ENCODE measurements at regions not wholly inside any gene's neighbourhood (a gene's known extent, or its start where the extent isn't known, plus 50 kb on each side); places are given as distances from the start of the nearest gene placed in this dataset.
"Not testable (repeated sequence)": the region's sequence is repeated elsewhere in the genome, so short reads cannot be mapped to it uniquely, and the experiment has no call there.

- Histone ChIP-seq H3K4me1 (no peaks in the 10 kb centered on the region), H3K27ac (no peak overlapping the region), H3K4me3 (no peak overlapping the region), H3K27me3 (no peaks in the 10 kb centered on the region), H3K36me3 (no peaks in the 10 kb centered on the region), H3K9me3 (no peaks in the 10 kb centered on the region)
- no peak for DNase-seq (ENCODE audit: extremely low spot score in 2 of 2)
- intact Hi-C loops (cut with DNase I), result no loop called here
- no peak for TF ChIP-seq POLR2A (IDR thresholded peaks at IDR 0.05)
- TF ChIP-seq POLR2AphosphoS5 (IDR thresholded peaks at IDR 0.05; ENCODE audit: insufficient read depth in 1 of 2, low read depth in 1 of 2), result no peak
- TF ChIP-seq CTCF (IDR thresholded peaks at IDR 0.05), result no peak
Observed at GRCh38 chr6:9690388-9690787, 724.5 kb downstream of the TFAP2A start.

GRCh38 chr6:9680727-9681126 is 734.1 kb downstream of the TFAP2A start:
- H3K4me3 ChIP-seq; H3K4me1 ChIP-seq; H3K36me3 ChIP-seq; H3K27me3 ChIP-seq; intact Hi-C loops (cut with DNase I); H3K9me3 ChIP-seq; DNase-seq (ENCODE audit: extremely low spot score in 2 of 2); H3K27ac ChIP-seq: not testable (repeated sequence)

- H3K27ac ChIP-seq, result no peak overlapping the region
- no peaks in the 10 kb centered on the region for H3K36me3 ChIP-seq
- intact Hi-C loops (cut with DNase I), result no loop called here
- no peak overlapping the region for H3K4me3 ChIP-seq
- no peaks in the 10 kb centered on the region for H3K9me3 ChIP-seq
- H3K4me1 ChIP-seq, result no peaks in the 10 kb centered on the region
- TF ChIP-seq POLR2AphosphoS5 (IDR thresholded peaks at IDR 0.05; ENCODE audit: insufficient read depth in 1 of 2, low read depth in 1 of 2), result no peak
- no peak for TF ChIP-seq POLR2A (IDR thresholded peaks at IDR 0.05)
- no peak for TF ChIP-seq CTCF (IDR thresholded peaks at IDR 0.05)
- no peak for DNase-seq (ENCODE audit: extremely low spot score in 2 of 2)
- H3K27me3 ChIP-seq, result no peaks in the 10 kb centered on the region
Observed at GRCh38 chr6:9675122-9675521, 739.8 kb downstream of the TFAP2A start.

GRCh38 chr6:9659848-9660247 is 755.0 kb downstream of the TFAP2A start:
- intact Hi-C loops (cut with DNase I), result no loop called here
- no peak for DNase-seq (ENCODE audit: extremely low spot score in 2 of 2)
- H3K9me3 ChIP-seq, result no peaks in the 10 kb centered on the region
- no peak overlapping the region for H3K4me3 ChIP-seq
- H3K36me3 ChIP-seq, result no peaks in the 10 kb centered on the region
- H3K27me3 ChIP-seq, result no peaks in the 10 kb centered on the region
- H3K4me1 ChIP-seq, result no peaks in the 10 kb centered on the region
- TF ChIP-seq POLR2AphosphoS5 (IDR thresholded peaks at IDR 0.05; ENCODE audit: insufficient read depth in 1 of 2, low read depth in 1 of 2) (no peak), CTCF (IDR thresholded peaks at IDR 0.05) (no peak), POLR2A (IDR thresholded peaks at IDR 0.05) (no peak)
- H3K27ac ChIP-seq, result no peak overlapping the region

- intact Hi-C loops (cut with DNase I), result no loop called here
- Histone ChIP-seq H3K27ac (no peak overlapping the region), H3K27me3 (no peaks in the 10 kb centered on the region), H3K4me3 (no peak overlapping the region), H3K9me3 (no peaks in the 10 kb centered on the region), H3K4me1 (no peaks in the 10 kb centered on the region), H3K36me3 (no peaks in the 10 kb centered on the region)
- no peak for TF ChIP-seq POLR2AphosphoS5 (IDR thresholded peaks at IDR 0.05; ENCODE audit: insufficient read depth in 1 of 2, low read depth in 1 of 2)
- no peak for TF ChIP-seq POLR2A (IDR thresholded peaks at IDR 0.05)
- no peak for TF ChIP-seq CTCF (IDR thresholded peaks at IDR 0.05)
- DNase-seq (ENCODE audit: extremely low spot score in 2 of 2), result no peak
Observed at GRCh38 chr6:9657994-9658393, 756.9 kb downstream of the TFAP2A start.

GRCh38 chr6:9647599-9647998 is 767.3 kb downstream of the TFAP2A start:
- TF ChIP-seq POLR2AphosphoS5 (IDR thresholded peaks at IDR 0.05; ENCODE audit: insufficient read depth in 1 of 2, low read depth in 1 of 2) (no peak), POLR2A (IDR thresholded peaks at IDR 0.05) (no peak), CTCF (IDR thresholded peaks at IDR 0.05) (no peak)
- no peaks in the 10 kb centered on the region for H3K27me3 ChIP-seq
- no peak for DNase-seq (ENCODE audit: extremely low spot score in 2 of 2)
- H3K4me1 ChIP-seq, result no peaks in the 10 kb centered on the region
- no peak overlapping the region for H3K4me3 ChIP-seq
- H3K36me3 ChIP-seq, result no peaks in the 10 kb centered on the region
- no peak overlapping the region for H3K27ac ChIP-seq
- no peaks in the 10 kb centered on the region for H3K9me3 ChIP-seq
- intact Hi-C loops (cut with DNase I), result no loop called here

Data from vagina (tissue), 2 donors.